ENCODE measurements at regions not wholly inside any gene's neighbourhood (a gene's known extent, or its start where the extent isn't known, plus 50 kb on each side); places are given as distances from the start of the nearest gene placed in this dataset.

DNA sequence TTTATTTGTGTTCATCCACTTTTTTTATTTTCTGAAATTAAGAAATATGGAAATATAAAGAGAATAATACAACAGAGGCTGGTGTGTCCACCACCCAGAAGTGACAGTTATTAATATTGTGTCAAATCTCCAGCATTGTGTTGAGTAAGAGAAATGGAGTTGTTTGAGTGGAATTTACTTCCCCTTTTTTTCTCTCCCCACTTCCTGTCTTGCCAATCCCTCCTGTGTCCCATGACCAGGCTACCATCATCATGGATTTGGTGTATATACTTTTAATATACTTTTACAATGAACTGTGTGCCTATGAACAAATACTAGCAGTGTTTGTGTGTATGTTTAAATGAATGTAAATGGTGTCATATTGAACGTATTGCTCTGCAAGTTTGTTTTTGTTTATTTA lies 276.9 kb upstream of the SKOR2 start:
- no peak for DNase-seq

DNA sequence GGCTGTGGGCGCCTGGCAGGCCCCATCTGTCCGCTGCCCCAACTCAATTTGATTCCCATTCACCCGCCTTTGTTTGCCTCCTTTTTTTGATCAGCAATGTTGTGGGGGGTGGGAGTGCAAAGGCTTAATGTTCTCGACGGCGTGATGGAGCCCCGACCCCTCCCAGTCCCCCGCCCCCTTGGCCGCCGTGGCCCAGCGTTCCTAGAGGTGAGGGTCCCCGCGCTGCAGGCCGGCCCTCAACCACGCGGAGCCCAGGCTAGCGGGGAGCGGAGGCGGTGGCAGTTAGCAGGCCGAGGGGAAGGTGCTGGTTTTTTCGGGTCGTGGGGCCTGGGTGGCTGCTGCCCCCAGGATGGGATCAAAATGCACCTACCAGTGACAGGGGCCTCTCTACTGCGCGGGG lies 274.7 kb upstream of the SKOR2 start:
- no peak for DNase-seq

DNA sequence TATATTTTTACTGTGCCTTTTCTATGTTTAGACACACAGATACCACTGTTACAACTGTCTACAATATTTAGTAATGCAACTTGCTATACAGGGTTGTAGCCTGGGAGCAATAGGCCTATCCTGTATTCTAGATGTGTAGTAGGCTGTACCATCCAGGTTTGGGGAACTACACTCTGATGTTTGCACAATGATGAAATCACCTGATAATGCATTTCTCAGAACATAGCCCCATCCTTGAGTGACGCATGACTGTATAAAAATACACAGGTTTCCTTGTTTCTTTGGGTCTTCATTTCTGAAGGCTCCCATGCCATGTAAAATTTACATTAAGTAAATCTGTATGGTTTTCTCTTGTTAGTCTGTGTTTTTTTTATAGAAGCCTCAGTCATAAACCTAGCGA lies 270.9 kb upstream of the SKOR2 start:
- DNase-seq: no peak

DNA sequence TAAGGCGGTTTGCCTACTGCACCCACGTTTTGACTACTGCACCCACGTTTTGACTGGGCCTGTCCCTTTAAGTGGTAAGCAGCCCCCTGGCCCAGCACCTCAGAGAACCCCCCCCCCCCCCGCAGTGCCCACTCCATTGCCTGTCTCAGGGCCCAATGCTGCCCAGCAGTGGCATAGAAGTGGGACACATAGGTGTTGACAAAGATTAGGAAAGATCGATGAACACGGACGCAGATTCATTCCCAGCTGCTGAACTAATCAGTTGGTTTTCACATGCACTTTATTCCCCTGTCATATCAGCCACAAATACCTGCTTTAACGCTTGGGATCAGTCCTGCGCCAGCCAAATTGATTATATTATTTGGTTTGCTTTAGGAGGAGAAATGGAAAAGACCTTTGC lies 268.8 kb upstream of the SKOR2 start:
- no peak for DNase-seq

DNA sequence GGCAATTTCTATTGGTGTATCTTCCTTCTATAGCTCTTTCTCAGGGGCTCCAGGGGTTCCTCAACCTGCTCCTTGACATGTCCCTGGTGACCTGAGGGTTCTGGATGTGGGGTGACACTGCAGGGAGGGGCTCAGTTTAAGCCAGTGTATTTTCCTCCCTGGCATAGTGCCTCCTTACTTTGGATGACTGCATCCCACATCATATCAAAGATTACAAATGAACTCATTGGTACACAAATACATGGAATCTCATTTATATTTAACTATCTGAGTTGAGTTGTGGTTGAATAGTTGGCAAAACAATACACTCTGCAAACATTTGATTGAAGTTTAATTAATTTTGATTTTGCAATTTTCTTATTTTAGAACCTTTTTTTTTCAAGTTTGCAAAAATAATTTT lies 268.2 kb upstream of the SKOR2 start:
- no peak for DNase-seq

DNA sequence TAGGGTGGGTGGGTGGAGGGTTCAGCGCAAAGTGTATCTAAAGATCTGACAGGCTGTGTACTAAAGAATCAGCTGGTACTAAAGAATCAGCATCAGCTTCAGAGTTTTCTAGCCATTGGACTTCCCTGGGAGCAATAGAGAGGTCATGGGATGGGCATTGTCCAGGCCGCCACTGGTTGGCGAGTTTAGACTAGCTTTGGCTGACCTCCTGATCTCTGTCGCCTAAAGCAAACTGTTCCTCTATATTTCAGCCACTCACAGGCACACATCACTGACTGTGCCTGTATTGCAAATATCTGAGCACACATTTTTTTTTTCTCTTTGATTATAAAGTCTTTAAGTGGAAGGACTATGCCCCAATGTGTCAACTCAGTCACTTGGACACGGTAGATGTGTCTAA lies 267.8 kb upstream of the SKOR2 start:
- DNase-seq: no peak

DNA sequence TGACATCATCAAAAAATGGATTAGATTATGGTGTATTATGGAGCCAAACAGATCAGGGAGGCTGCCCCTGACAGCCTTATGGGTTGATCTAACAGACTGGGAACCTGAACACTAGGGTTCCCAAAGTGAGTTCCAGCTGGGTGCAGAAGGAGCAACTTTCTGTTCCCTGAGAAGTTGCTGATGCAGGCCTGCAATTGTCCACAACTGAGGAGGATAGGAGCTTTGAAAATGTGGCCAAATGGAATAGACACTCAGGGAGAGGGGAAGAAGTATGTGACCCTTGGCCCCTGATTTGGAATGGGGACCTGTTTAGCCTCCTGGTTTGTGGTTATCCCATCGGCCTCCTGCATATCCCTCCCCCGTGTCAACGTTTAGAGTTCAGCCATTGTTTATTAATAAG lies 262.2 kb upstream of the SKOR2 start:
- no peak for DNase-seq

DNA sequence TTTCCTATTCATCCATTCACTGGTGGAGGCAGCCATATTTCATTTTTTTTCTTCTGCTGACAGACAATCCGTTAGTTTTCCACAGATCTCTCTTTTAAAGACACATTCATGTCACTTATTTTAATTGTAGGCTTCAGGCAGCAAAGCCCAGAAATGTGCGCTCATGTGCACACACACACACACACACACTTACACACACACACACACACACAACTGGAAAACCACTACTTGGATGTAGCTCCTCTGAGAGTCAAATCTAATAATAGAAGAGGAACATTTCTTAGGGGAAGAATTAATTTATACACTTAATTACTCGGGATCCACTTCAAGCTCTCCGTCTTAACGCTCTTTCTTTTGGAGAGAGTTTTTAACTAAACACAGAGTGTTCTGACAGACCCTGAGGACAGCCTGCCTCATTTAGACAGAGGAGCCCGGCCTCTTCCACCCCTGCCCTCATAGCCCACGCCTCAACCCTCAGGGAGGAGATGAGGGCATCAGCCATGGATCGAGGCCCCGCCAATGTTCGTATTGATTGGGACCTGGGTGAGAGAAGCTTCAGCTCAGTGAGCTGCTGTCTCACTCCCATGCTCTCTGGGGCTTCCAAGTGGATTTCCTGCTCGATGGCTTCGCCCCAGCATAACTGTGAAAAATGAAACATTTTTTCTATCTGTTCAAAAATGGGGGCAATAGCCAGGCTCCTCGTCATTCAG lies 261.4 kb upstream of the SKOR2 start:
- no peak for DNase-seq

DNA sequence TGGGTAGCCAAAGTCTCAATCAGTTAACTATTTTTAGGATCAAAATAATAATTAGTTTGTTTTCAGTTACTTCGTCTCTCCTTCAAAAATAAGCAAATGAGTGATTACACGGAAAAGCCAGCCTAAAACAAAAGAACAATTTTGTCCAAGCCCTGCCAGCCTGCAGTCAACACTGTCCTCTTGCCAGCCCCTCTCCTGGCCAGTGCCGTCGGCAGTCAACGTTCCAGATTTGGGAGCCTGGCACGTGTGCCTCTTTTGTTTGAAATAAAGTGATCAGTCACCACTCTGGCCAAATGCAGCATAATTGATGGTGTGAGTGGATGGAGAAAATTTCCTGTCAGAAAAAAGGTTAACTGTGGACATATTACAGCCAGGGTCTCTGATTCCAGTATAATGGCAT lies 260.6 kb upstream of the SKOR2 start:
- DNase-seq: no peak

DNA sequence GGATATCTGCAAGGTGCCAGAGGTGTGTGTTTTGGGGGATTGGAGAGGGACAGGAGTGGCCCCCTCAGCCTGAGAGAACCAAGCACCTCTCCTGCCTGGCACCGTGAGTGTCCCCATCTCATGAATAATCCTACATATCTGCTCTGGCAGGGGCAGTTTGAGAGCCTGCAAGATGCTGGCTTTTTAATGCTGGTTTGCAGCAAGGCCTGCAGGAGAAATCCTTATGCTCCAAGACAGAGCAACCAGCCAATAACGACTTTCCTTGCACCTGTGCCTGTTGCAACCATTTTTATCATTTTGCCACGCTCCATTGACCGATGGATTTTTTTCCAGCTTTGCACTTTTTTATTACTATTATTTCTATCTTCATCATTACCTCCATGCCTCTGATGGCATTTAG lies 259.4 kb upstream of the SKOR2 start:
- DNase-seq: no peak

DNA sequence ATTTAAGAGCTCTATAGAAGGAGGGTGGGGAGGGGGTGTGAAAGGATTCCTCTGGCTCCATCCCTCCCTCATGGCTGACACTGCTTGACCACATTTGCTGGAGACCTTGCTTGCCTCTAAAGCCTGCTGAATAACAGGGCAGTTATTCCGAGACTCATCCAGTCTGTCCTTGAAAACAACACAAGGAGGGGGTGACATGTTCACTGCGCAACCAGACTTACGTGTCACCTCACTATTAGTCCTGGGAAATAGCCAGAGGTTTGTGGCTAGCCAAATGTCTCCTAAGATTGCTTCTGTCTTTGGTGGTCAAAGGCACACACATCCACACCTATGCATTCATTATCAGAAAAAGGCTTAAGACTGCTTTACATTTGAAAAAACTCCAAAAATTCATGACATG lies 256.2 kb upstream of the SKOR2 start:
- DNase-seq: no peak

DNA sequence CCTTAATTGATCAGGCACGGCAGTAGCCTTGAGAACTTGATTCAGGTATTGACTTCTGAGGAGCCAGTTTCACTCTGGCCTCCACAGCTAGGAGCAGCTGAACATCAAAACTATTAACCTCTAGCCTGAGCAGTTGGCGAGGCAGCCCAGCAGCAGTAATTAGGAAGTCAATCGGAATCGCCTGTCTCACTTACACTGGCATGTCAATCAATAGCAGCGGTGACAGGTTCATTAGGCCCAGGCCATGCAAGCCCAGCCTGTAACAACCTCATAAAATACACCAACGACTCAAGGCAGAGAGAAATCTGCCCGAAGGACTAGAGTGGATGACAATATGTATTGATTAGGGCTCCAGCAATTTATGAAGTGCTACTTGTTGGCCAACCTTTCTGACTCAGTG lies 255.4 kb upstream of the SKOR2 start:
- DNase-seq: no peak

DNA sequence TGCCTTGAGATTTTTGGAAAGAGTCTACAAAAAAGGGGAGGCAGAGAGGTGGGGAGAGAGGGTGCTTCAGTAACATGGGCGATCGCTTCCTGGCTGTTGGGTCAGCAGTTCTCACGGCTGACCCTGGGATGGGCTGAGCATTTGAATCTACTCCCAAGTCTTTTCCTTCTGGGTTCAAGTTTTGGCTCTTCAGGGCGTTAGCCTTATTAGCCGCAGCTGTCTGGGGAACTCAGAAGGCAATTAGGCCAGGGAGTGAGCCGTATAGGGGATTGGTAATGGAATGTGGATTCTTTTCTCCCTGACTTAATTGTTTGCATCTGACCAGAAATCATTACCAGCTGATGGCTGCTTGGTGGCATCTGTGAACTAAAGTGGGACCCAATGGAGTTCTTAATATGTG lies 250.5 kb upstream of the SKOR2 start:
- no peak for DNase-seq

DNA sequence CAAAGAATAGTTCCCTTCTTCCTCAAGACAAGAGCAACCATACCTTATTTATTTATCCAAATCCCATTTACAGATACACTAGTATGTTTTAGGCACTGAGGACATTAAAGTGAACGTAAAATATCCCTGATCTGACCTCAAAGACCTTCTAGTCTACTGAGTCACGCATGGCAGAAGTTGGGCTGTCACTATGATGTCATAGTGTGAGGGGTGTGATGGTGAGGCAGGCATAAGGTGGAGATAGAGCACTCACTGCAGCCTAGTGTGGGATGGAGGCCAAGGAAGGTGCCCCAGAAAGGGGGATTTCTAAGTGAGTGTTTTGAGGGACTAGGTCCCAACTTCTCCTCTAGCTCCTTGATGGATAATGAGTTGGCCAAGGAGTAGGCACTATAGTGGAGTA lies 249.5 kb upstream of the SKOR2 start:
- DNase-seq: no peak

DNA sequence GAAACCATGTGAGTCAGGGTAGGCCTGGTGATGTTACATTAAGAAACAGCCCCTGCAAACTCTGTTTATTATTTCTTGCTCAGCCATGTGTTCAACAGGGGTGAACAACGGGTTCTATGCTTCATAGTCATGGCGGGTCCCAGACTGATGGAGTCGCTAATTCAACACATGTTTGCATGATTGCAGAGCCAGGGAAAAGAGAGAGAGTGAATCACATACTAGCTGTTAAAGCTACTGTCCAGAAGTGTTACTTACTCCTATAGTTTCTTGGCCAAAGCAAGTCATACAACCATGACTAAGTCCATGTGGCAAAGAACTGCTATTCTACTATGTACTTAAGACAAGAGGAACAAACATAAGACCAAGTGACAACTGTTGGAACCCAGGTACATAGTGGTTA lies 241.2 kb upstream of the SKOR2 start:
- DNase-seq: no peak

DNA sequence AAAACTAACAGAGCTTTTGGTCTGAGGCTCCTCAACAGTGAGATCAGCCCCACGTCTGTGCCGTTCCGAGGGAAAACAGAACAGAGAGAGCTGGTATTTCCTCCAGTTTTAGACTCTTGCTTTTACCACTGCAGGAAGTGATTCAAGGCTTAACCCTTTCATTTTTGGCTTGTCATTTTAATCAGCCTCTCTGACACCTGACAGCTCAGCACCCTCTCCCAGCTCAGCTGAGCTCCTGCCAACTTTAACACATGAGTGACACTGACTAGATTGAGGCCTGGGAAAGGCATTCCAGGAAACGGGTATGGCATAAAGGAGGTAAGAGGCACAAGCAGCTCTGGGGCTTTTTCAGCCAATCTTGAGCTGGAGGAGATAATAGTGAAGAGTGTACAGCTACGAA lies 239.4 kb upstream of the SKOR2 start:
- no peak for DNase-seq

DNA sequence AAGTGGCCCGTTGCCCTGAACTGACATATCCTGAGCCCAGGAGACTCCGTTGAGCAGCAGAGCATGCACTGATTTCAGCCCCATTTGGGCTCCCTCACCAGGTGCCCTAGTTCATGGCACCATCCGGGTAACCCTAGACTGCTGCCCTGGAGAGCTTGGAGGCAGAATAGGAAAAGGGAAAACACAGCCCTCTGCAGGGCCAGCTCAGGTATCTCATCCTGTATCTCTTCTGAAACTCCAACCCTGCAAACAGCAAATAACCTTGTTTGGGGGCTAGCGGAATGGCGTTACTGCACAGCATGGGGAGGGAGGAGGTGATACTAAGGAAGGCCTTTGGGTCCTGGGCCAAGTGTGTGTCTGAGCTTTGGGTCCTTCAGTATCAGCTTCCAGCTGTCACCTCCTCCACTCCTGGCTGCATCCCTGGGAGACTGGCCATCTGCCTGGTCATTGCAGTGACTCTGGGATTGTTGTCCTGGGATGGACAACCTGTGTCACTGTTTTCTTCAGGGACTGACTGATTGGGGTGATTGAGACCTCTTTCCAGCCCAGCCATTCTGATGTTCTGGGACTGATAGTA lies 233.8 kb upstream of the SKOR2 start:
- no peak for DNase-seq

DNA sequence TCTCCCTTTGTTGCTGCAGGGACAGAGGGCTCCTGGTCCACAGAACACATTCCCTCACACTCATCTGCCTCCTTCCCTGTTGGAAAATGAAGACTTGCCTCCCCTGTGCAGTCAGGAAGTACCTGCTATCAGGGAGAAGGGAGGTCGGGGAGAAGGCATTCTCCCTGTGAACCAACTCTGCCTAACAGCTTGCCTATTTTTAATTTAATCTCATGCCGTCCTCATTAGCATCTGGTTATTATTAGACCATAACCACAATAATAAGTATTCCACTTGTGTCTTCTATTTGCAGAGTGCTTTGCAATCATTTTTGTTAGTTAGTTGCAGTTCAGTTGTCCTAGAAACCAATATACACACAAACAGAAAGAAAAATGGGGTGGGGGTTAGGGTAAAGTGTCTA lies 232.6 kb upstream of the SKOR2 start:
- no peak for DNase-seq

DNA sequence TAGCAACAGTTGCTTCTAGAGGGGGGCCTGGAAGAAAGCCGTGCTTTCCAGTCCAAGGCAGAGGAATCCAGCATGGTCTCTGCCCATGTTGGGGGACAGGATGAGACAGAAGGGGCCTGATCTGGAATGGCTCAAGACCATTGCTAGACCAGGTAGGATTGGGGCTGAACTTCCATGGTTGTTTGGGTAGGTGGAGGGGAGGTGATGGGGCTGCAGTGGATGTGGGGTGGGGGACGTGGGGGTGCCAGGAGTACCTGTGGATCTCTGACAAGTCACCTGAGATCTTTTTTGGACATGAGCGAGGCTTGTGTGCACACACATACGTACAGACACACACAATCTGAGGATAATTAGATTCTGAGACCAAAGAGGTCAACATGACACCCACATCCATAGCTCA lies 228.7 kb upstream of the SKOR2 start:
- DNase-seq: no peak

DNA sequence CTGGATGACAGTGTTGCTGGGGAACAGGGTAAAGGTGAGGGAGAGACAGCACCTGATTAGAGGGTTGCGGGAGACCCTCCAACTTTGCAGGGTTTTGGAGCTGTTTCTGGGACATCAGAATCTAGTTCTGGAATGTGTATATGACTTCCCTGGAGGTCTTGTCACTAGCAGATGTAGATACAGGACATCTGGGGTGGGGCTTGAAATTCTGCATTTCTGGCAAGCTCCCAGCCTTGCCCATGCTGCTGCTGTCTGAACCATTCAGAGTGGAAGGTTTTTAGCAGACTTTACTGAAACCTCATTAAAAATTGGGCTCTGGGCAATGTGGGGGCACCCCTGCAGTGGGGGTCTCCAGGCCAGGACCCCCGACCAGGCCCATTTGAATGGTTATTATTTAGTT lies 220.3 kb upstream of the SKOR2 start:
- DNase-seq: no peak

DNA sequence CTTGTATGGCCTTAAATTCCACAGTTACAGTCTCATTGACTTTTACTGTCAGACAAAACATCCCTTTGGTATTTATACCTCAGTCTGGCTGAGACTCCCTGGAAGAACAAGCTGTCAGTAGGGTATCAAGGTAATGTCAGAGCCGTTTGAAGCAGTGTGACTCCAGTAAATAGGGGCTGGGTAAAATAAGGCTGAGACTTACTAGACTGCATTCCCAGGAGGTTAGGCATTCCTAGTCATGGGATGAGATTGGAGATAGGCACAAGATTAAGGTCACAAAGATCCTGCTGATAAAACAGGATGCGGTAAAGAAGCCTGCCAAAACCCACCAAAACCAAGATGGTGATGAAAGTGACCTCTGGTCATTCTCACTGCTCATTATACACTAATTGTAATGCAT lies 219.5 kb upstream of the SKOR2 start:
- DNase-seq: no peak

DNA sequence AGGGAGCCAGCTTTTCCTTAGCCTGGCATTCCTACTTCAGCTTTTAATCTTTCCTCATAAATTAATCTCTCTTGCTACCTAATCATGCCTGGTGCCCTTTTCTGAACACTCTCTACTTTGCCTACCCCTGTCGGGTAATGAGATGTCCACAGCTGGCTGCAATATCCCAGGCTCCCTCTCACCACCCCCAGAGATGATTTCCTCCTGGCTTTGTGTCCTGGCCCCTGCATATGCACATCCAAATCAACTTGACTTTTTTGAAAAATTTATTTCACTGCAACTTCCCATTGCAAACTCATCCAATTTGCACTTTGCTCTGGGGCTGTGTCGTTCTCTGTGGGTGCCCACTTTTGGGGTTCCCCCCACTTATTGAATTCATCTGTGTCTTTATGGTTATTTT lies 218.1 kb upstream of the SKOR2 start:
- no peak for DNase-seq

DNA sequence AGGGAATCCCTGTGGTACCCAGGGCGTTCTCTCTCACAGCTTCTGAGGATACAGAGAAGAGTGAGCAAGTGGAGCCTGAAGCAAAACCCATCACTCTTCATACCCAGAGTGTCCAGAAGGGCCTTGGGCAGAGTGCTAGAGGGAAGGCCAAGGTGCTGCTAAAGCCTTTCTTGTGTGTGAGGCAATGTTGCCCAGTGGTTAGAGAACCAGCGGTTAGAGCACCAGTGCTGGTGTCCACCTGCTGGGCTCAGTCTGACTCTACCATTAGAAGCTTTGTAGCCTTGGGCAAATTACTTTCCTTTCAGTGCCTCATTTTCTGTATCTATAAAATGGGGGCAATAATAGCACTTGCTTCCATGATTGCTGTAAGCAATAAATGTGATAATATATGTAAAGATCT lies 210.5 kb upstream of the SKOR2 start:
- no peak for DNase-seq

DNA sequence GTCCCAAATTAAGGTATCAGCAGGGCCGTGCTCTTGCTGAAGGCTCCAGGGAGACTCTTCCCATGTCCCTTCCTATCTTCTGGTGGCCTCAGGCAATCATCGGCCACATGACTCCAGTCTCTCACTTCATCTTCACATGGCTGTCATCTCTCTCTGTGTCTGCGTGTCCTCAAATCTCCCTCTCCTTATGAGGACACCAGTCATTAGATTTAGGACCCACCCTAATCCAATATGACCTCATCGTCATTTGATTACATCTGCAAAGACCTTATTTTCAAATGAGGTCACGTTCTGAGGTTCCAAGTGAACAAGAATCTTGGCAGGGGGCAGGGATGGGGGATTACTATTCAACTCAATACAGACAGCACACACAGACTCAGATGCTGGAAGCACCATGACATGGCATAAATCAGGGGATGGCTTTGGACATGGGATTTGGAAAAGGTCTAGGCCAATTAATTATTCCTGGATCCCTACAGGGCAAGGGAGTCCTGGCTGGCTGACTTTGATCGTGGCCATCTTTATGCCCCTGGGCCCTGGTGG lies 210.0 kb upstream of the SKOR2 start:
- DNase-seq: no peak

DNA sequence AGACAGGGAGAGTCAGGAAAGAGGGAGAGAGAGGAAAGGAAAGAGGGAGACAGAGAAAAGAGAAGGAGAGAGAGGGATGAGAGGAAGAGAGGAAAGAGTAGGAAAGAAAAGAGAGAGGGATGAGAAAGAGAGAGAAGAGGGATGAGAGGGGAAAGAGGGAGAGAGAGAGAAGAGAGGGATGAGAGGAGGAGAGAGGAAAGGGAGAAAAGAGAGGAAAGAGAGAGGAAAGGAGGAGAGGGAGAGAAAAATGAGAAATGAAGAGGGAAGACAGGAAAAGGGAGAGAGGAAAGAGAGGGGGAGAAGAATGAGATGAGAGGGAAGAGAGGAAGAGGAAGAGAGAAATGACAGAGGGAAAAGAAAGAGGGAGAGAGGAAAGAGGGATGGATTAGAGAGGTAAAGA lies 207.0 kb upstream of the SKOR2 start:
- DNase-seq: no peak
